B cell (primary cell): ENCODE measurements at regions not wholly inside any gene's neighbourhood (a gene's known extent, or its start where the extent isn't known, plus 50 kb on each side); places are given as distances from the start of the nearest gene placed in this dataset.

ENCODE experiments used
- CTCF ChIP-seq: fragments of 200-600 bp; IDR thresholded peaks from one replicate; pipeline ENCODE4 v1.8.0; 2022; ENCODE audit warnings: antibody characterized with exemption, mild to moderate bottlenecking
- EZH2 ChIP-seq: IDR thresholded peaks from 2 replicates; pipeline ENCODE4 v1.6.1; 2012; ENCODE audit warnings: borderline replicate concordance, low read depth, mild to moderate bottlenecking, moderate library complexity, low read length; ENCODE audit not compliant: insufficient read depth, poor library complexity, severe bottlenecking

- TF ChIP-seq CTCF (no peak), EZH2 (no peak)
Observed at GRCh38 chr4:100738196-100739165, 220.7 kb upstream of the EMCN start.
